ENCODE measurements at regions not wholly inside any gene's neighbourhood (a gene's known extent, or its start where the extent isn't known, plus 50 kb on each side); places are given as distances from the start of the nearest gene placed in this dataset.

DNA sequence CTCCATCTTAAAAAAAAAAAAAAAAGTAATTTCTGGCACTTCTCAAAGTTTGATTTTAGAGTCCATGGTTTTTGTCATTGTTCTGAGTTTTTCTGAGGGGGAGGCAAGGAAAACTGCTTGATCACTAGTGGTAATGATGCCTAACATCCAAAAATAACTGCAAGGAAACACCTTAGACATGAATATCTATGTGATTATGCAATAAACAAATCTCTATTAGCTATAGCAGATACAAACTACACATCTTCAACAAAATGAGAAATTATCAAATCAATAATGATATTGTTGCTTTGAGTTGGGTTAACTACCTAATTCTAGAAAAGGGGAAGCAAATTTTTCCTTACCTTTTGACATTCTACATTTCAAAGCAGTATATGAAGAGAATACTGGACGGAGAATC, 230.9 kb upstream of the JARID2 start:
- Histone ChIP-seq H3K4me3 (ENCODE audit: low read depth, low read length) (no peak overlapping the region), H3K36me3 (ENCODE audit: control insufficient read depth in 2 of 2, insufficient read depth in 1 of 2, low read length in 2 of 2) (no peaks in the 10 kb centered on the region), H3K27ac (ENCODE audit: extremely low read depth, low read depth, low read length) (no peak overlapping the region), H3K9me3 (ENCODE audit: control insufficient read depth, insufficient read depth, low read depth, low read length) (no peaks in the 10 kb centered on the region), H3K4me1 (ENCODE audit: control insufficient read depth, insufficient read depth, low read length) (peaks cover 10% of the 10 kb centered on the region)
- TF ChIP-seq YY2 (tag by site-specific recombination; IDR thresholded peaks at IDR 0.05): no peak
- TF ChIP-seq ZNF140 (tag by site-specific recombination; IDR thresholded peaks at IDR 0.05): no peak
- TF ChIP-seq ZBTB8A (tag by site-specific recombination; IDR thresholded peaks at IDR 0.05): no peak
- TF ChIP-seq ZNF544 (tag by site-specific recombination; IDR thresholded peaks at IDR 0.05): no peak
- TF ChIP-seq, protein P1, sequence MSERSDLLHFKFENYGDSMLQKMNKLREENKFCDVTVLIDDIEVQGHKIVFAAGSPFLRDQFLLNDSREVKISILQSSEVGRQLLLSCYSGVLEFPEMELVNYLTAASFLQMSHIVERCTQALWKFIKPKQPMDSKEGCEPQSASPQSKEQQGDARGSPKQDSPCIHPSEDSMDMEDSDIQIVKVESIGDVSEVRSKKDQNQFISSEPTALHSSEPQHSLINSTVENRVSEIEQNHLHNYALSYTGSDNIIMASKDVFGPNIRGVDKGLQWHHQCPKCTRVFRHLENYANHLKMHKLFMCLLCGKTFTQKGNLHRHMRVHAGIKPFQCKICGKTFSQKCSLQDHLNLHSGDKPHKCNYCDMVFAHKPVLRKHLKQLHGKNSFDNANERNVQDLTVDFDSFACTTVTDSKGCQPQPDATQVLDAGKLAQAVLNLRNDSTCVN (tag by site-specific recombination; optimal IDR thresholded peaks at IDR 0.05): no peak
- ChIA-PET POLR2A (no interaction called here), CTCF (interaction anchor here (0.6 kb wide), 1 partner anchor 81 kb away, joined by 4 read pairs; no protein-coding TSS in a partner anchor)

DNA sequence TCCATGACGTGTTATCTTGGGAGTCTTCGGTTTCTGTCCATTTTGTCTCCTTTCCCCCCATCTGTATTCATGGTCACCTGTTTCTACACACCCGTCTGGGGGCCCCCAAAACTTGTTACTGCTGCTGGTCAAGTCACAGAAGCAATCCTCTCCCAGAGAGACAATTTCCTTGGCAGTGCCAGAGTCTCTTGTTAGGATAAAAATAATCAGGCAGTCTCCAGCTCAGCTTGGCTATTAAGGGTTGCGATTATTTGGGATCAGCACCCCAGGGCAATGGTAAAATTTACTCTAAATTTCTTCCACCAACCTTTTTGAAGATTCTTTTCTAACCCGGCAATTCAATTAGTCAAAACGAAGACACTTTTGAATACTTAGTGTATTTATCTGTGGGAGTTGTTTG, 229.1 kb upstream of the JARID2 start:
- peaks cover 10% of the 10 kb centered on the region for H3K4me1 ChIP-seq (ENCODE audit: control insufficient read depth, insufficient read depth, low read length)
- H3K9me3 ChIP-seq (ENCODE audit: control insufficient read depth, insufficient read depth, low read depth, low read length): no peaks in the 10 kb centered on the region
- no peak overlapping the region for H3K4me3 ChIP-seq (ENCODE audit: low read depth, low read length)
- CTCF ChIA-PET: no interaction called here
- POLR2A ChIA-PET: no interaction called here
- H3K36me3 ChIP-seq (ENCODE audit: control insufficient read depth in 2 of 2, insufficient read depth in 1 of 2, low read length in 2 of 2): no peaks in the 10 kb centered on the region
- H3K27ac ChIP-seq (ENCODE audit: extremely low read depth, low read depth, low read length): no peak overlapping the region
- TF ChIP-seq MYNN (tag by site-specific recombination; IDR thresholded peaks at IDR 0.05; ENCODE audit: borderline replicate concordance) (no peak), ZFP3 (tag by site-specific recombination; IDR thresholded peaks at IDR 0.05; ENCODE audit: low read depth) (no peak), ZNF670 (tag by site-specific recombination; IDR thresholded peaks at IDR 0.05; ENCODE audit: low read depth) (no peak)

DNA sequence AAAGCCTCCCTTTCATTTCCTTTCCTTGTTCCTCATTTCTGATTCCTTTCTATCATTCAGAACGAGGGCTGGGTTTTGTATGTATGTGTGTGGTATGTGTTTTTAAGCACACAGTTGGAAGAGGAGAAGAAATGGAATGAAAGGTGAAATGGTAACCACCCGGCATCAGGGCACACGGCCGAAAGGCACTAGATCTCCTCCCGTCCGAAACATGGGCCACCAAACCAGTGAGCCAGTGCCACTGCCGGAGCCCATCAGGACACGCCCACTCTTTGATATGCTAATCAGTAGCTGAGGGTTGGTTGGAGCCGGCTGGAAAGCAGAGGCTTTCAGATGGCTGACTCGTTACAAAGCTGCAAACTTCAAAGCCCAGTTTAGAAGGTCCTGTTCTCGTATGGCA, 228.6 kb upstream of the JARID2 start:
- no peak for TF ChIP-seq KLF7 (tag by site-specific recombination; IDR thresholded peaks at IDR 0.05; ENCODE audit: borderline replicate concordance)
- no peak for TF ChIP-seq GFI1B (tag by site-specific recombination; IDR thresholded peaks at IDR 0.05)
- TF ChIP-seq, protein P2, sequence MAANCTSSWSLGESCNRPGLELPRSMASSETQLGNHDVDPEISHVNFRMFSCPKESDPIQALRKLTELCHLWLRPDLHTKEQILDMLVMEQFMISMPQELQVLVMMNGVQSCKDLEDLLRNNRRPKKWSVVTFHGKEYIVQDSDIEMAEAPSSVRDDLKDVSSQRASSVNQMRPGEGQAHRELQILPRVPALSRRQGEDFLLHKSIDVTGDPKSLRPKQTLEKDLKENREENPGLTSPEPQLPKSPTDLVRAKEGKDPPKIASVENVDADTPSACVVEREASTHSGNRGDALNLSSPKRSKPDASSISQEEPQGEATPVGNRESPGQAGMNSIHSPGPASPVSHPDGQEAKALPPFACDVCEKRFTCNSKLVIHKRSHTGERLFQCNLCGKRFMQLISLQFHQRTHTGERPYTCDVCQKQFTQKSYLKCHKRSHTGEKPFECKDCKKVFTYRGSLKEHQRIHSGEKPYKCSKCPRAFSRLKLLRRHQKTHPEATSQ (tag by site-specific recombination; IDR thresholded peaks at IDR 0.05): no peak
- TF ChIP-seq ZNF211 (tag by site-specific recombination; IDR thresholded peaks at IDR 0.05; ENCODE audit: low read depth): no peak
- no peak for TF ChIP-seq ZNF311 (tag by site-specific recombination; IDR thresholded peaks at IDR 0.05; ENCODE audit: borderline replicate concordance)
- no peak for TF ChIP-seq ZNF624 (tag by site-specific recombination; IDR thresholded peaks at IDR 0.05)
- peak; percentile 94 for TF ChIP-seq TCF7L2 (IDR thresholded peaks at IDR 0.05; ENCODE audit: borderline replicate concordance, low read depth, low read length)
- no peak for TF ChIP-seq ZBTB21 (tag by site-specific recombination; IDR thresholded peaks at IDR 0.05)
- TF ChIP-seq ZNF501 (tag by site-specific recombination; IDR thresholded peaks at IDR 0.05): no peak
- TF ChIP-seq, protein P3, sequence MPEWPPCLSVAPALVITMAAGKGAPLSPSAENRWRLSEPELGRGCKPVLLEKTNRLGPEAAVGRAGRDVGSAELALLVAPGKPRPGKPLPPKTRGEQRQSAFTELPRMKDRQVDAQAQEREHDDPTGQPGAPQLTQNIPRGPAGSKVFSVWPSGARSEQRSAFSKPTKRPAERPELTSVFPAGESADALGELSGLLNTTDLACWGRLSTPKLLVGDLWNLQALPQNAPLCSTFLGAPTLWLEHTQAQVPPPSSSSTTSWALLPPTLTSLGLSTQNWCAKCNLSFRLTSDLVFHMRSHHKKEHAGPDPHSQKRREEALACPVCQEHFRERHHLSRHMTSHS (tag by site-specific recombination; IDR thresholded peaks at IDR 0.05): no peak
- TF ChIP-seq, protein P4, sequence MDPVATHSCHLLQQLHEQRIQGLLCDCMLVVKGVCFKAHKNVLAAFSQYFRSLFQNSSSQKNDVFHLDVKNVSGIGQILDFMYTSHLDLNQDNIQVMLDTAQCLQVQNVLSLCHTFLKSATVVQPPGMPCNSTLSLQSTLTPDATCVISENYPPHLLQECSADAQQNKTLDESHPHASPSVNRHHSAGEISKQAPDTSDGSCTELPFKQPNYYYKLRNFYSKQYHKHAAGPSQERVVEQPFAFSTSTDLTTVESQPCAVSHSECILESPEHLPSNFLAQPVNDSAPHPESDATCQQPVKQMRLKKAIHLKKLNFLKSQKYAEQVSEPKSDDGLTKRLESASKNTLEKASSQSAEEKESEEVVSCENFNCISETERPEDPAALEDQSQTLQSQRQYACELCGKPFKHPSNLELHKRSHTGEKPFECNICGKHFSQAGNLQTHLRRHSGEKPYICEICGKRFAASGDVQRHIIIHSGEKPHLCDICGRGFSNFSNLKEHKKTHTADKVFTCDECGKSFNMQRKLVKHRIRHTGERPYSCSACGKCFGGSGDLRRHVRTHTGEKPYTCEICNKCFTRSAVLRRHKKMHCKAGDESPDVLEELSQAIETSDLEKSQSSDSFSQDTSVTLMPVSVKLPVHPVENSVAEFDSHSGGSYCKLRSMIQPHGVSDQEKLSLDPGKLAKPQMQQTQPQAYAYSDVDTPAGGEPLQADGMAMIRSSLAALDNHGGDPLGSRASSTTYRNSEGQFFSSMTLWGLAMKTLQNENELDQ (tag by site-specific recombination; IDR thresholded peaks at IDR 0.05; ENCODE audit: low read depth): no peak
- TF ChIP-seq FEZF1 (tag by site-specific recombination; IDR thresholded peaks at IDR 0.05): no peak
- no peak for TF ChIP-seq ZNF560 (tag by site-specific recombination; IDR thresholded peaks at IDR 0.05; ENCODE audit: borderline replicate concordance)
- no peak for TF ChIP-seq WT1 (tag by site-specific recombination; IDR thresholded peaks at IDR 0.05)
- TF ChIP-seq KLF9 (tag by site-specific recombination; IDR thresholded peaks at IDR 0.05; ENCODE audit: low read depth): peak; percentile 53; the same call in 1 of the 2 replicates
- no peak for TF ChIP-seq ZFP37 (tag by site-specific recombination; IDR thresholded peaks at IDR 0.05)
- H3K4me1 ChIP-seq (ENCODE audit: control insufficient read depth, insufficient read depth, low read length): peaks cover 10% of the 10 kb centered on the region
- ChIA-PET CTCF (no interaction called here), POLR2A (no interaction called here)
- H3K27ac ChIP-seq (ENCODE audit: extremely low read depth, low read depth, low read length): no peak overlapping the region
- no peaks in the 10 kb centered on the region for H3K36me3 ChIP-seq (ENCODE audit: control insufficient read depth in 2 of 2, insufficient read depth in 1 of 2, low read length in 2 of 2)
- H3K4me3 ChIP-seq (ENCODE audit: low read depth, low read length): no peak overlapping the region
- no peaks in the 10 kb centered on the region for H3K9me3 ChIP-seq (ENCODE audit: control insufficient read depth, insufficient read depth, low read depth, low read length)
